ENCODE measurements at regions not wholly inside any gene's neighbourhood (a gene's known extent, or its start where the extent isn't known, plus 50 kb on each side); places are given as distances from the start of the nearest gene placed in this dataset.
"Not testable (repeated sequence)": the region's sequence is repeated elsewhere in the genome, so short reads cannot be mapped to it uniquely, and the experiment has no call there.

DNA sequence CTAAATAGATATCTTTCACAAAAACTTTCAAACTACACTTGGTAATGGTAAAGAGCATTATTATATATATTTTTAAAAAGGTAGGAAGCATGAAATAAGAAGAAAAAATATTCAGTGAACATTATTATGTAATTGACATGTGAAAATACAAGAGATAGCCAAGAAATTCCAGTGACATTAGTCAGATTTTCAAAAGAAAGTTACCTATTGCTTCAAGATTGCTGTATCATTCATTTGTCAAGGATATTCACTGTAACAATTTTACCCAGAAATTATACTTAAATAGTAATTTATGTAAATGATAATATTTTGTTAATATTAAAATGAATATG, 350.2 kb downstream of the KIF2B start:
- TF ChIP-seq, protein P1, sequence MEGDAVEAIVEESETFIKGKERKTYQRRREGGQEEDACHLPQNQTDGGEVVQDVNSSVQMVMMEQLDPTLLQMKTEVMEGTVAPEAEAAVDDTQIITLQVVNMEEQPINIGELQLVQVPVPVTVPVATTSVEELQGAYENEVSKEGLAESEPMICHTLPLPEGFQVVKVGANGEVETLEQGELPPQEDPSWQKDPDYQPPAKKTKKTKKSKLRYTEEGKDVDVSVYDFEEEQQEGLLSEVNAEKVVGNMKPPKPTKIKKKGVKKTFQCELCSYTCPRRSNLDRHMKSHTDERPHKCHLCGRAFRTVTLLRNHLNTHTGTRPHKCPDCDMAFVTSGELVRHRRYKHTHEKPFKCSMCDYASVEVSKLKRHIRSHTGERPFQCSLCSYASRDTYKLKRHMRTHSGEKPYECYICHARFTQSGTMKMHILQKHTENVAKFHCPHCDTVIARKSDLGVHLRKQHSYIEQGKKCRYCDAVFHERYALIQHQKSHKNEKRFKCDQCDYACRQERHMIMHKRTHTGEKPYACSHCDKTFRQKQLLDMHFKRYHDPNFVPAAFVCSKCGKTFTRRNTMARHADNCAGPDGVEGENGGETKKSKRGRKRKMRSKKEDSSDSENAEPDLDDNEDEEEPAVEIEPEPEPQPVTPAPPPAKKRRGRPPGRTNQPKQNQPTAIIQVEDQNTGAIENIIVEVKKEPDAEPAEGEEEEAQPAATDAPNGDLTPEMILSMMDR (conservative IDR thresholded peaks at IDR 0.05): peak; percentile 49
- no peak for TF ChIP-seq ZFX (IDR thresholded peaks at IDR 0.05)
- H3K27ac ChIP-seq: no peak overlapping the region

DNA sequence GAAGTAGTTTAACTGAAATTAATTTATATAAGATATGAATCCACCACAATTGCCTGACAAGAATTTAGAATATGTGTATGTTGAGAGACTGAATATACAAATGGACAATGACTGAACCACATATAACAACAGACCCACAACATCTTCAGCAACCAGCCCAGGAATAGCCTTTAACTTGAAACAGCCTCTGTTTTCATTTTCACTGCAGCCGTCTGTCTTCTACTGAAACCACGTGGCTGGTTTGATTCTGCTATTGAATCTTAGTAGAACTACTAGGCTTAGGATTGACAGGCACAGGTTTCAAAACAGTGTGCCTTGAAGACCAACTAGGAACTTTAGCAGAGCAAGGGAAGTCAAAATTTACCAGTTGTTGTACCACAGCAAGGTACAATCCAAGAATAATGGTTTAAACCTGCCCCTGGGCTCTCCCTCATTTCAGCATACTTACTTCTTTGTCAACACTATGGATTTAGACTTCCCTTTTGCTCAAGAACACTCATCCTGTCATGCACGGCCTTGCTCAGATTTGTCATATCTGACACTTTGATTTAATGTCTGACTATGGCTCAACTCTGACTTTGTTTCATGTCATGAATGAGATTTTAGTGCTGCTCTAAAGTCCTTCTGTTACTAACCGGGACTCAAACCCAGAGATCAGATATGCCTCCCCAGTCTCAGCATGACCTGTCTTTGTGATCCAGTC, 355.0 kb downstream of the KIF2B start:
- TF ChIP-seq, protein P1 (conservative IDR thresholded peaks at IDR 0.05): no peak
- no peak for TF ChIP-seq ZFX (IDR thresholded peaks at IDR 0.05)

DNA sequence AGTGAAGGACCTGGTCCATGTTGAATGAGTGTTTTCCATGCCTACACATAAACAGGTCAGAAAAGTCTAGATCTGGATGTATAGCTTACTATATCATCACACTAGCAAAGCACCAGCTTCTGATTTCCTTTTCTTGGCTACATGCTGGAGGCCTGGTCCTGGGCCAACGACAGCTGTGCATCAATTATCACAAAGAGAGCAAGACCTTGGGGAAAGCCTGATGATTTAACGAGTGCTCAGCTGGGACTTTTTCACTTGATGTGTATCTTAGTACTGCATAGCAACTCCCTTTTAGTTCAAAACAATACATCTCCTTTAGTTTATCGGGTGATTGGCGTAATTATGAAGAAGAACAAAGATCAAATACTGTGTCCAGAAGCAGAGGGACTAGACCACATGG, 358.2 kb downstream of the KIF2B start:
- TF ChIP-seq, protein P1 (conservative IDR thresholded peaks at IDR 0.05): no peak
- no peak for TF ChIP-seq ZFX (IDR thresholded peaks at IDR 0.05)
- no peak overlapping the region for H3K27ac ChIP-seq

More for the DNA sequence above, 355.0 kb downstream of the KIF2B start:
- H3K27ac ChIP-seq: no peak overlapping the region

DNA sequence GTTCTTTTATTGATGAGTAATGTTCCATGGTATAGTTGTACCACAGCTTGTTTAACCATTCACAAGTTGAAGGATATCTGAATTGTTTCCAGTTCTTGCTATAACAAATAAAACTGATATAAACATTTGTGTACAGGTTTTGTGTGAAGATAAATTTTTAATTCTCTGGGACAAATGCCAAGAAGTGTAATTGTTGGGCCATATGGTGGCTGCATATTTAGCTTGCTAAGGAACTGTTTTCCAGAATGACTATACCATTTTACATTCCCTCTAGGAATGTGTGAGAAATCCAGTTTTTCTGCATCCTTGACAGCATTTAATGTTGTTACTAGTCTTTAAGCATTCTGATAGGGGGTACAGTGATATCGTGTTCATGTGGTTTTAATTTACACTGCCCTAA, 368.5 kb downstream of the KIF2B start:
- TF ChIP-seq, protein P1 (conservative IDR thresholded peaks at IDR 0.05): no peak
- TF ChIP-seq ZFX (IDR thresholded peaks at IDR 0.05): no peak
- H3K27ac ChIP-seq: no peak overlapping the region

DNA sequence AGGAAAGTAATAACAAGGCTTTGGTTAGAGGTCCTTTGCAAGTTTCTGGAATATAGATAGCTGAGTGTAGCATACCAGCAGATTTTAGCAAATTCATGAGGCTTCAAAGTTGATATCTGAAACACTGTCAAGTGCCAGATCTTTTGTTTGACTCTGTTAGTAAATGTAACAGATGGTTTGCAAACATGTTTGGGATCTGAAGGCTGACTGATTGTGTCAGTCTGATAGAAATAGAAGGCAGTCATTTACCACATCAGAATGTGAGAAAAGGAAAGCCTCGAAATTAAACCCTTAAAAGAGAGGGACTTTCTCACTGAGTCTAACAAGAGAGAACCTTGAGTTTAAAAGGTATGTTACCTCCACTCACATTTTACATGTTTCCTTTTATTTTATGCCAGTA, 371.5 kb downstream of the KIF2B start:
- no peak for TF ChIP-seq ZFX (IDR thresholded peaks at IDR 0.05)
- TF ChIP-seq, protein P1 (conservative IDR thresholded peaks at IDR 0.05): no peak

GRCh38 chr17:54196751-54197150, 374.0 kb downstream of the KIF2B start:
- TF ChIP-seq, protein P1 (conservative IDR thresholded peaks at IDR 0.05): no peak
- no peak for TF ChIP-seq ZFX (IDR thresholded peaks at IDR 0.05)
- no peak overlapping the region for H3K27ac ChIP-seq

More for the DNA sequence above, 371.5 kb downstream of the KIF2B start:
- no peak overlapping the region for H3K27ac ChIP-seq

DNA sequence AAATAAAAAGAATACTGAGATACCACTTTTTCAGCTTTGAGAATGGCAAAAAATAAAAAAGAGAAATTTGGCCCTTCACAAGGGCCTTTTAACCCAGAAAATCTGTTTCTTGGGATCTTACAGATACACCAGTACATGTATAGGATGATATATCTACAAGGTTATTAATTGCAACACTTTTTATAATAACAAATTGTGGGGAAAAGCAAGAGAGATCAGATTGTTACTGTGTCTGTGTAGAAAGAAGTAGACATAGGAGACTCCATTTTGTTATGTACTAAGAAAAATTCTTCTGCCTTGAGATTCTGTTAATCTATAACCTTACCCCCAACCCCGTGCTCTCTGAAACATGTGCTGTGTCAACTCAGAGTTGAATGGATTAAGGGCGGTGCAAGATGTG, 378.7 kb downstream of the KIF2B start:
- not testable (repeated sequence) for H3K27ac ChIP-seq

DNA sequence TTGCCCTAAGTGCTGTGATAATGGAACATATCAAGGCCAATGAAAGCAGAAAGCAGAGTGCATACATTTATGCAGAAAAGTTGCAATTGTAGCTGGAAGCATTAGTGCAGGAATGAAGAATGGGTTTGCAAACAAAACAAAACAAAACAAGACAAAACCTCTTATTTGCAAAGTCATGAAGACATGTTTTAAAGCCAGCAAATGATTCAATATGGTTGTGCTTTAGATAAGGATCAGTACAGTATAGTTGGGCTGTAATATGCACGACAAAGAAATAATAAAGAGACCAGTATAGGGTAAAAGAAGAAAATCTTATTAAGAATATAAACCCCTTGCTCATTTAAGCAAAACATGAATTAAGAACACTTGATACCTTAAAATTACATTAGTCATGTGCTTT, 398.1 kb downstream of the KIF2B start:
- no peak overlapping the region for H3K27ac ChIP-seq
- TF ChIP-seq ZFX (IDR thresholded peaks at IDR 0.05): no peak
- TF ChIP-seq, protein P1 (conservative IDR thresholded peaks at IDR 0.05): no peak

Measured in C4-2B (cell line).